DMS79 treated with DMSO at 0.1 percent for 48 hours (cell line): ENCODE measurements at regions not wholly inside any gene's neighbourhood (a gene's known extent, or its start where the extent isn't known, plus 50 kb on each side); places are given as distances from the start of the nearest gene placed in this dataset.
"Not testable (repeated sequence)": the region's sequence is repeated elsewhere in the genome, so short reads cannot be mapped to it uniquely, and the experiment has no call there.

Experiments
- DNase-seq: peaks from one replicate; lab custom pipeline; 2025; lab: John Stamatoyannopoulos, UW

- DNase-seq, result no peak
These were observed 61.9 kb upstream of the ATP12A start for GRCh38 chr13:24618011-24618955.

- DNase-seq, result no peak
These were observed 60.9 kb upstream of the ATP12A start for GRCh38 chr13:24619282-24619681.

- DNase-seq, result not testable (repeated sequence)
These were observed 57.6 kb upstream of the ATP12A start for GRCh38 chr13:24622481-24623148.

- DNase-seq, result no peak
These were observed 57.0 kb upstream of the ATP12A start for GRCh38 chr13:24623149-24623665.

GRCh38 chr13:24624363-24624762, 55.8 kb upstream of the ATP12A start:
- DNase-seq, result no peak

GRCh38 chr13:24624801-24625231, 55.4 kb upstream of the ATP12A start:
- no peak for DNase-seq

- DNase-seq, result no peak
These were observed 54.9 kb upstream of the ATP12A start for GRCh38 chr13:24625331-24625731.

- DNase-seq, result no peak
These were observed 54.0 kb upstream of the ATP12A start for GRCh38 chr13:24625870-24626849.

- DNase-seq, result no peak
These were observed 53.0 kb upstream of the ATP12A start for GRCh38 chr13:24627090-24627714.

- DNase-seq, result no peak
These were observed 52.3 kb upstream of the ATP12A start for GRCh38 chr13:24627946-24628345.

GRCh38 chr13:24629320-24629719, 50.9 kb upstream of the ATP12A start:
- DNase-seq, result no peak

- DNase-seq, result no peak
These were observed 50.1 kb upstream of the ATP12A start for GRCh38 chr13:24630121-24630520.
